Erythroblast (primary cell): ENCODE measurements at regions not wholly inside any gene's neighbourhood (a gene's known extent, or its start where the extent isn't known, plus 50 kb on each side); places are given as distances from the start of the nearest gene placed in this dataset.

Experiments used
- GATA1 ChIP-seq: IDR thresholded peaks from 2 replicates; pipeline ENCODE4 v1.6.1; 2011; ENCODE audit warnings: low read depth, mild to moderate bottlenecking, control low read depth, low read length, moderate library complexity
- POLR2A ChIP-seq: IDR thresholded peaks from 2 replicates; pipeline ENCODE4 v1.6.1; 2011; ENCODE audit warnings: mild to moderate bottlenecking, low read length

DNA sequence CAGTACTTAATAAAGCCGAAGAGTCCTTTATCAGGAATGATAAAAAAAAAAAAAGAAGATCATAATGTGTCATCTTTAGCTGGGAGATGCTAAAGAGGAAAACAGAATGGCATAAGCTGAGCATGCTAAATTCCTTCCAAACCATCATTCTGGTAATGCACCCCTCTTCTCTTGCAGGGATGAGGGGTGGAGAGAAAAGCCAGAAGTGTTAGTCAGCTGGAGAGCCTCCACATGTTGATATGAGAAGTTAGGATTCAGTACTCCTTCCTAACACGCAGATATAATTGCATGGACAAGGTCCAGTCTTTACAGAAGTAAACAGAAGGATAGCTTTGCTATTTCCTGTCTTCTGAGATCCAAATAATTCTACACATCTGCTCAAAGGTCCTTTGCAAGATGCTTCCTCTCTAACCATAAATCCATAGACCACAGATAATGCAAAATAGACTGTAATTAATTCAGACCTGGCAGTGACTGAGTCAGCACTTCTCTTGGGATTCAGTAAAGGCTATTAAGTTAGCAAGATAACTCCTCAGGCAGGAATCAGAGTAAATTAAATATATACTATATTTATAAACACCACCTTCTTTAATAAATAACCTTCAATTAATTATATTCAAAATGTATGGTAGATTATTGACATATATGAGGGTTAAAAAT lies 930.0 kb upstream of the KLHL29 start:
- TF ChIP-seq POLR2A: no peak
- no peak for TF ChIP-seq GATA1
